Keratinocyte (primary cell): ENCODE measurements at regions not wholly inside any gene's neighbourhood (a gene's known extent, or its start where the extent isn't known, plus 50 kb on each side); places are given as distances from the start of the nearest gene placed in this dataset.

Experiments used
- EZH2 ChIP-seq: IDR thresholded peaks from one replicate; pipeline ENCODE4 v1.6.1; 2012; ENCODE audit warnings: inconsistent platforms, mild to moderate bottlenecking, low read length, moderate library complexity
- TF ChIP-seq, protein P1 (sequence below), 3 experiments: IDR thresholded peaks in 1 of 3; conservative IDR thresholded peaks in 1 of 3; optimal IDR thresholded peaks in 1 of 3; 2 replicates in 2 of 3; 3 replicates in 1 of 3; pipeline versions ENCODE3 to v1.5.1; 2011; ENCODE audit warnings: low read length in 3 of 3, mild to moderate bottlenecking in 3 of 3, moderate library complexity in 2 of 3, control low read depth in 1 of 3, inconsistent platforms in 1 of 3; ENCODE audit not compliant: insufficient read depth in 2 of 3; ENCODE audit errors: extremely low read depth in 1 of 3

DNA sequence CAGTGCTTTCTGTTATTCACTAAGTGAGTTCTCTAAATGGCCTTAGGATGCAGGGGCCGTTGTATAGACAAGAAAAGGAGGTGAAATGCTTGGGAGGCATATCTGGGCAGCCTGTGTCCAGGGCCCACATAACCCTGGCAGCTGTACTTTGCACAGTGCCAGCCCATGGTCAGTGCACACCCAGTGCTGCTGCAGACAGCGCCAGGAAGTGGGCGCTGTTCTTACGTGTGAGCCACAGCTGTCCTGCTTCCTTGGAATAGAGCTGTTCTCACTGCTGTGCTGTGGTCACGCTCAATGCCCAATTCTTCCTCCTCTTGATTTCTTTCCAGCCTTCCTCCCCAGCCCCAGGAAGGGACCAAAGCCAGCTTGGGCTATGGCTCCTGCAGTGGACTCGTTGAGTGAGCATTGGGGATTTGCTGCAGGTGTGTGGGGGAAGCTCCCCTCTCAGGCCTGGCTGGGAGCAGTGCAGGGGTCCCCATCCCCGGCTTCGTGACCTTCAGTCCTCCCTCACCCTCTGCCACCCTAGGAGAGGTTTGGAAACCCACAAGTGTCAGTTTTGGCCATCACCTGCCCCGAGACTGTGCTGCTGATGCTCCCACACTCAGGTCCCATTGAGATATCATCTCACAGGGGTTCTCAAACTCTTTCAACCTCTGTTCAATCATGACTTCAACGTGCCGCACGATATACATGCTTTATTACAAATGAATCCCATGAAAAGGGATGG, 246.8 kb upstream of the EXOC2 start:
- TF ChIP-seq, protein P1, sequence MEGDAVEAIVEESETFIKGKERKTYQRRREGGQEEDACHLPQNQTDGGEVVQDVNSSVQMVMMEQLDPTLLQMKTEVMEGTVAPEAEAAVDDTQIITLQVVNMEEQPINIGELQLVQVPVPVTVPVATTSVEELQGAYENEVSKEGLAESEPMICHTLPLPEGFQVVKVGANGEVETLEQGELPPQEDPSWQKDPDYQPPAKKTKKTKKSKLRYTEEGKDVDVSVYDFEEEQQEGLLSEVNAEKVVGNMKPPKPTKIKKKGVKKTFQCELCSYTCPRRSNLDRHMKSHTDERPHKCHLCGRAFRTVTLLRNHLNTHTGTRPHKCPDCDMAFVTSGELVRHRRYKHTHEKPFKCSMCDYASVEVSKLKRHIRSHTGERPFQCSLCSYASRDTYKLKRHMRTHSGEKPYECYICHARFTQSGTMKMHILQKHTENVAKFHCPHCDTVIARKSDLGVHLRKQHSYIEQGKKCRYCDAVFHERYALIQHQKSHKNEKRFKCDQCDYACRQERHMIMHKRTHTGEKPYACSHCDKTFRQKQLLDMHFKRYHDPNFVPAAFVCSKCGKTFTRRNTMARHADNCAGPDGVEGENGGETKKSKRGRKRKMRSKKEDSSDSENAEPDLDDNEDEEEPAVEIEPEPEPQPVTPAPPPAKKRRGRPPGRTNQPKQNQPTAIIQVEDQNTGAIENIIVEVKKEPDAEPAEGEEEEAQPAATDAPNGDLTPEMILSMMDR (optimal IDR thresholded peaks at IDR 0.05 in 1 of 3, IDR thresholded peaks at IDR 0.05 in 1 of 3, conservative IDR thresholded peaks at IDR 0.05 in 1 of 3; ENCODE audit: extremely low read depth in 1 of 3, insufficient read depth in 2 of 3, low read length in 3 of 3) = peak in 1 of 3 experiments; percentile 24
- TF ChIP-seq EZH2 = no peak
